Kidney (tissue), 13 donors: ENCODE measurements at regions not wholly inside any gene's neighbourhood (a gene's known extent, or its start where the extent isn't known, plus 50 kb on each side); places are given as distances from the start of the nearest gene placed in this dataset.
A peak's percentile ranks its signal among the peaks of the same experiment; 100 is the strongest.

ENCODE experiments used
- DNase-seq, 5 donors: peaks; one replicate each; pipeline ENCODE4 v3.0.0-alpha.2; 2013 to 2020
- FAIRE-seq: peaks from 2 replicates; lab custom pipeline; 2012; peaks lifted over from hg19 to GRCh38; lab: Jason Lieb, UNC
- H3K27ac ChIP-seq, 2 donors: one replicate each; pipeline ENCODE4 v1.7.0; 2013; ENCODE audit warnings: low read depth in 2 of 2, low read length in 2 of 2, inconsistent platforms in 1 of 2
- H3K27me3 ChIP-seq: one replicate; pipeline ENCODE4 v1.7.1; 2013; ENCODE audit warnings: low read length, inconsistent platforms; ENCODE audit not compliant: control insufficient read depth, insufficient read depth
- H3K36me3 ChIP-seq, 3 donors: one replicate each; pipeline versions ENCODE4 v1.7.0 to v1.7.1; 2013; ENCODE audit warnings: low read length in 3 of 3, control low read depth in 1 of 3, inconsistent platforms in 1 of 3; ENCODE audit not compliant: insufficient read depth in 3 of 3, control insufficient read depth in 2 of 3
- H3K4me1 ChIP-seq, 3 donors: one replicate each; pipeline versions ENCODE4 v1.7.0 to v1.7.1; 2013; ENCODE audit warnings: low read length in 3 of 3, inconsistent platforms in 1 of 3, low read depth in 1 of 3; ENCODE audit not compliant: control insufficient read depth in 2 of 3, insufficient read depth in 2 of 3
- H3K4me3 ChIP-seq, 3 donors: one replicate each; pipeline versions ENCODE4 v1.7.0 to v1.8.1; 2013; ENCODE audit warnings: low read length in 3 of 3, control low read depth in 1 of 3, inconsistent platforms in 1 of 3
- H3K9ac ChIP-seq, 3 donors: one replicate each; pipeline versions ENCODE4 v1.7.0 to v1.7.1; 2013; ENCODE audit warnings: low read length in 3 of 3, control low read depth in 1 of 3, inconsistent platforms in 1 of 3
- H3K9me3 ChIP-seq, 3 donors: one replicate each; pipeline versions ENCODE4 v1.7.0 to v1.7.1; 2013; ENCODE audit warnings: low read length in 3 of 3, control low read depth in 1 of 3, inconsistent platforms in 1 of 3; ENCODE audit not compliant: control insufficient read depth in 2 of 3, insufficient read depth in 1 of 3
- intact Hi-C: fragments of 100-400 bp; cut with DNase I; formaldehyde crosslinking; loops from one replicate; pipeline ENCODE4 v1.11.1; 2022
- TF ChIP-seq, protein P1 (sequence below): IDR thresholded peaks from 3 replicates; pipeline ENCODE4 v1.5.1; 2012; ENCODE audit warnings: mild to moderate bottlenecking, moderate library complexity, borderline replicate concordance; ENCODE audit not compliant: insufficient read depth; ENCODE audit errors: extremely low read depth
- donor health status: control.
- donor health status: control.
- donor health status: control.
- donor health status: control.
- donor health status: control.
- donor health status: DM: yes; HTN: yes; CAD: no.
- donor health status: Normal renal cell carcinoma (clear cell type).

DNA sequence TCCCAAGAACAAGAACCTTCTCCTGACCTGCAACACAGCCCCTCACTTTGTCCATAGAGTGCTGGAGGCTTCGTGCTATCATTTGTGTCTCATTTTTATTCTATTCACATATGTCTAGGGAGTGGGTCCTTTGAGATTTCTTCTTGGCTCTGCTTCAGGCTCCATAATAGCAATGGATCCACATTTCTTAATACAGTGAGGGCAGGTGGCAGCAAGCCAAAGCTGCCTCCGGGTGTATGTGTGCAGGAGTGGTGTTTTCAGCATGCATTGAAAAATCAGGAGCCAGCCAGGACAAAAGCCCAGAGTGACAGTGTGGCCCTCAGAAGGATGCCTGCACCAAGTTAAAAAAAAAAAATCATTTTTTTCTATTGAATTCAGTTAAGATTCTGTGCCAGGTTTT is 115.1 kb upstream of the PELI1 start:
- Histone ChIP-seq H3K9me3 (no peaks in the 10 kb centered on the region), H3K36me3 (no peaks in the 10 kb centered on the region), H3K27me3 (no peaks in the 10 kb centered on the region), H3K4me3 (no peak overlapping the region), H3K27ac (no peak overlapping the region), H3K4me1 (peaks cover 0 to 12% (median 8%) of the 10 kb centered on the region in 3 donors), H3K9ac (no peak overlapping the region)
- intact Hi-C loops = no loop called here
- TF ChIP-seq, protein P1, sequence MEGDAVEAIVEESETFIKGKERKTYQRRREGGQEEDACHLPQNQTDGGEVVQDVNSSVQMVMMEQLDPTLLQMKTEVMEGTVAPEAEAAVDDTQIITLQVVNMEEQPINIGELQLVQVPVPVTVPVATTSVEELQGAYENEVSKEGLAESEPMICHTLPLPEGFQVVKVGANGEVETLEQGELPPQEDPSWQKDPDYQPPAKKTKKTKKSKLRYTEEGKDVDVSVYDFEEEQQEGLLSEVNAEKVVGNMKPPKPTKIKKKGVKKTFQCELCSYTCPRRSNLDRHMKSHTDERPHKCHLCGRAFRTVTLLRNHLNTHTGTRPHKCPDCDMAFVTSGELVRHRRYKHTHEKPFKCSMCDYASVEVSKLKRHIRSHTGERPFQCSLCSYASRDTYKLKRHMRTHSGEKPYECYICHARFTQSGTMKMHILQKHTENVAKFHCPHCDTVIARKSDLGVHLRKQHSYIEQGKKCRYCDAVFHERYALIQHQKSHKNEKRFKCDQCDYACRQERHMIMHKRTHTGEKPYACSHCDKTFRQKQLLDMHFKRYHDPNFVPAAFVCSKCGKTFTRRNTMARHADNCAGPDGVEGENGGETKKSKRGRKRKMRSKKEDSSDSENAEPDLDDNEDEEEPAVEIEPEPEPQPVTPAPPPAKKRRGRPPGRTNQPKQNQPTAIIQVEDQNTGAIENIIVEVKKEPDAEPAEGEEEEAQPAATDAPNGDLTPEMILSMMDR = no peak
- FAIRE-seq (no peak), DNase-seq (peak in 2 of 5 donors; percentile 45 to 46)

DNA sequence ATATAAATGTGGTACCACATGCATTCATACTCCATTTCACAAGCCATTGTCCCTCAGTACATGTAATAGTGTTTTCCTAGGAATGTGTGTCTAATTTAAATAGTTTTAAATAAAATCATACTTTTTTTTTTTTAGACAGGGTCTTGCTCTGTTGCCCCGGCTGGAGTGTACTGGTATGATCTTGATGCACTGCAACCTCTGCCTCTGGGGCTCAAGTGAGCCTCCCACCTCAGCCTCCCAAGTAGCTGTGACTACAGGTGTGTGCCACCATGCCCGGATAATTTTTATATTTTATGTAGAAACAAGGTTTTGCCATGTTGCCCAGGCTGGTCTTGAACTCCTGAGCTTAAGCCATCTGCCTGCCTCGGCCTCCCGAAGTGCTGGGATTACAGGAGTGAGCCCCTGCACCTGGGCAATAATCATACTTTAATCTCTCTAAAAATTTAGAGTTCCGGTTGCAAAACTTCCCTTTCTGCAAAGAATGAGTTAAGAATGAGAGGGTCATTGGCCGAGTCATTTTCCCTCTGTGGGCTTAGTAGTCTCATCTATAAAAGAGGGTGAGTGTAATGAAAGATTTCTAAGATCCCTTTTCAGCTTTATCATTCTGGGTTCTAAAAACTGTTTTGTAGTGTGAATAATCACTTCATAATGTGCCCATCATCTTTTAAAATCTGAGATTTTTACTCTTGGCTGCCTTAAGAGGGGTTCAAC is 116.0 kb upstream of the PELI1 start:
- DNase-seq (no peak), FAIRE-seq (no peak)
- no peaks in the 10 kb centered on the region for H3K9me3 ChIP-seq
- no peaks in the 10 kb centered on the region for H3K36me3 ChIP-seq
- H3K27ac ChIP-seq = no peak overlapping the region
- H3K4me3 ChIP-seq = peak overlapping the region in 1 of 3 donors; percentile 2
- no peaks in the 10 kb centered on the region for H3K27me3 ChIP-seq
- H3K9ac ChIP-seq = no peak overlapping the region
- TF ChIP-seq, protein P1 = no peak
- H3K4me1 ChIP-seq = peaks cover 0 to 12% (median 8%) of the 10 kb centered on the region in 3 donors
- intact Hi-C loops = no loop called here

DNA sequence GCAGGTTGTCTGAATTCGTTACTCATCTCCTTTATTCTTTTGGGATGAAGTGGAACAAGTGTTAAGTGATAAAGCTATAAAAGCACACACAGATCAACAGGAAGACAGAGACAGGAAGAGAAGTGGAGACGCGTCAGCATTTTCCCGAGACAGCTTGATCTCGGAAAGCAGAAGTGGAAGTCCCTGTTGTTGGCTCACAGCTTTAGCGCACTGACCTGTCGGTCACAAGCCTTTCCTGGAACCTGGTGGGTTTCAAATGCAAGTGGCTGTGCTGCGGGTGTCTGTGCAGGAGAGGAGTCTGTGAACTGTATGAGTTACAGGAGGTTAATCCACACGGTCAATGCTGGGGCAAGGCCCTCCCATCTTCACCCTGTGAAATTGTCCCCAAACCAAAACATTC is 116.6 kb upstream of the PELI1 start:
- FAIRE-seq (no peak), DNase-seq (peak in 2 of 5 donors; percentile 31 to 69)
- H3K9ac ChIP-seq = no peak overlapping the region

More for the DNA sequence above, 116.6 kb upstream of the PELI1 start:
- H3K4me3 ChIP-seq = peak overlapping the region in 1 of 3 donors; percentile 2
- H3K9me3 ChIP-seq = no peaks in the 10 kb centered on the region
- peak overlapping the region in 1 of 2 donors; percentile 76 for H3K27ac ChIP-seq
- TF ChIP-seq, protein P1 = no peak
- H3K4me1 ChIP-seq = peaks cover 0 to 12% (median 8%) of the 10 kb centered on the region in 3 donors
- no peaks in the 10 kb centered on the region for H3K36me3 ChIP-seq
- H3K27me3 ChIP-seq = no peaks in the 10 kb centered on the region
- intact Hi-C loops = no loop called here
